ENCODE measurements at regions not wholly inside any gene's neighbourhood (a gene's known extent, or its start where the extent isn't known, plus 50 kb on each side); places are given as distances from the start of the nearest gene placed in this dataset.

DNA sequence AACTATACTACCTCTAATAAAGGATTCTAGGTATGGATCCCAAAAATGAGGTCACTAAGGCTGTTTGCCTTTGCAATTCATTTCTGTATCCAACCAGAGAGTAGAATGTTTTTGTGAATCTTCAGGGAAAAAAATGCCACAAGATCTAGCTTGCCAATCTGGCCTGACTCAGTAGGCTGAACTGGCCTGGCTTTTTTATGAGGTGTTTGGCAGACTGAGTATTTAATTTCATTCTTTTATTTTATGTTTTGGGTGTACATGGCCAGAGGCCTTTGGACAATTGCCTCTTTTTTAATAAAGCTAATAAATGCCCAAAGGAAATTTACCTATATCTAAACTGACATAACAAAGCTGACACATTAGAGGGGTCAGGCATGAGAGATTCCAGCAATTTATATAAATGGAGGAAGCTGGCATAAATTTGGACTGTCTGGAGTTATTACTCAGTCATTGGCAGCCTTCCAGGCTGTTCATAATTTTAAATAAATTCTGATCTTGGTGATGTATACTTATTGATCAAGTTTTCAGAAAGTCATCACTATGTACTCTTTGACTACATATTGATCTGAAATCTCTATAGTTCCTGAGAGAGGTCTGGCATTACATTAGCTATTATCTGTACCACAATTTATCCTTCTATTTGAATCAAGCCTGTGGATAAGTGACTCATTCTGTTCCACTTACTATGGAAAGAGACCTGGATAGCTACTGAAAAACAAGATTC is 376.4 kb upstream of the NOCT start:
- no peaks in the 10 kb centered on the region for H3K9me3 ChIP-seq
- ATAC-seq (ENCODE audit: insufficient number of reproducible peaks, low FRiP score, low read depth) (no peak), DNase-seq (ENCODE audit: low spot score) (no peak)
- H3K4me1 ChIP-seq (ENCODE audit: control insufficient read depth in 1 of 2, low read depth in 2 of 2) = no peaks in the 10 kb centered on the region
- no peaks in the 10 kb centered on the region for H3K27me3 ChIP-seq (replicated peaks; ENCODE audit: insufficient read depth)
- no peak overlapping the region for H3K27ac ChIP-seq
- no peak overlapping the region for H3K4me3 ChIP-seq
- no peaks in the 10 kb centered on the region for H3K36me3 ChIP-seq
- TF ChIP-seq, protein P1, sequence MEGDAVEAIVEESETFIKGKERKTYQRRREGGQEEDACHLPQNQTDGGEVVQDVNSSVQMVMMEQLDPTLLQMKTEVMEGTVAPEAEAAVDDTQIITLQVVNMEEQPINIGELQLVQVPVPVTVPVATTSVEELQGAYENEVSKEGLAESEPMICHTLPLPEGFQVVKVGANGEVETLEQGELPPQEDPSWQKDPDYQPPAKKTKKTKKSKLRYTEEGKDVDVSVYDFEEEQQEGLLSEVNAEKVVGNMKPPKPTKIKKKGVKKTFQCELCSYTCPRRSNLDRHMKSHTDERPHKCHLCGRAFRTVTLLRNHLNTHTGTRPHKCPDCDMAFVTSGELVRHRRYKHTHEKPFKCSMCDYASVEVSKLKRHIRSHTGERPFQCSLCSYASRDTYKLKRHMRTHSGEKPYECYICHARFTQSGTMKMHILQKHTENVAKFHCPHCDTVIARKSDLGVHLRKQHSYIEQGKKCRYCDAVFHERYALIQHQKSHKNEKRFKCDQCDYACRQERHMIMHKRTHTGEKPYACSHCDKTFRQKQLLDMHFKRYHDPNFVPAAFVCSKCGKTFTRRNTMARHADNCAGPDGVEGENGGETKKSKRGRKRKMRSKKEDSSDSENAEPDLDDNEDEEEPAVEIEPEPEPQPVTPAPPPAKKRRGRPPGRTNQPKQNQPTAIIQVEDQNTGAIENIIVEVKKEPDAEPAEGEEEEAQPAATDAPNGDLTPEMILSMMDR (IDR thresholded peaks at IDR 0.05) = no peak

- DNase-seq (ENCODE audit: low spot score) (no peak), ATAC-seq (ENCODE audit: insufficient number of reproducible peaks, low FRiP score, low read depth) (no peak)
Observed at GRCh38 chr4:138636781-138637180, 378.8 kb upstream of the NOCT start.

DNA sequence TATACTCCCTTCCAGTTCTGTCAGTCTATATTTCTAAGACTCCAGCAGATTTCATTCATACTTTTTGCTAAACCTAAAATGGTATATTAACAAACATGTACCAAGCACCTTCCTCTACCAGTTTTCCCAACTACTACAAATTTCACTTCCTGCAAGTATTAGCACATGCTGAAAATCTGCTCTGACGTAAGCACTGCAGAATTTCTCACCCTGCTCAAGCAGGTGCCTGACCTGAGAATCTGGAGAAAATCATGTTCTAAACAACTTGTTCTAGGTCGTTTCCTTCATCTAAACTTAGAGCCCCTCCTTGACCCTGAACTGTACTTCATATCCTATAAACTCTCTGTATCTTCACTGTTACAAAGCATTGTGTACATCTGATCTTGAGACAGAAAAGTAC is 380.7 kb upstream of the NOCT start:
- Histone ChIP-seq H3K9me3 (no peaks in the 10 kb centered on the region), H3K4me3 (no peak overlapping the region), H3K27me3 (replicated peaks; ENCODE audit: insufficient read depth) (no peaks in the 10 kb centered on the region), H3K36me3 (no peaks in the 10 kb centered on the region), H3K27ac (no peak overlapping the region), H3K4me1 (ENCODE audit: control insufficient read depth in 1 of 2, low read depth in 2 of 2) (no peaks in the 10 kb centered on the region)
- TF ChIP-seq, protein P1 (IDR thresholded peaks at IDR 0.05) = no peak
- ATAC-seq (ENCODE audit: insufficient number of reproducible peaks, low FRiP score, low read depth) (no peak), DNase-seq (ENCODE audit: low spot score) (no peak)

More at GRCh38 chr4:138636781-138637180, 378.8 kb upstream of the NOCT start:
- TF ChIP-seq, protein P1 (IDR thresholded peaks at IDR 0.05) = no peak
- H3K4me3 ChIP-seq = no peak overlapping the region
- H3K36me3 ChIP-seq = no peaks in the 10 kb centered on the region
- H3K27ac ChIP-seq = no peak overlapping the region
- no peaks in the 10 kb centered on the region for H3K27me3 ChIP-seq (replicated peaks; ENCODE audit: insufficient read depth)
- H3K4me1 ChIP-seq (ENCODE audit: control insufficient read depth in 1 of 2, low read depth in 2 of 2) = no peaks in the 10 kb centered on the region
- no peaks in the 10 kb centered on the region for H3K9me3 ChIP-seq

DNA sequence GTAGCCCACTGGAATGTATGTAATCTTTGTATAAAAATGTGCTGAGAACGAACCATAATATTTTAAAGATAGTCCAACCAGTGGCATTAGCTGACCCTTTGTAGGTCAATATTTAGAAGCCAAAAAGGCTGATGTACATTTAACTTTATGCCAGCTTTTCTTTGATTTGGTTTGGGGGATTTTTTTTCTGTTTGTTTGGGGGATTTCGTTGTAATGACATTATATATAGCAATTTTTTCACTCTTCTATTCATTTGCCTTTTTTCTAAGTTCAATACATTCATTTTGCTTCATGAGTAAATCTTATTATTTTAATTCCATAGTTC is 382.0 kb upstream of the NOCT start:
- no peaks in the 10 kb centered on the region for H3K36me3 ChIP-seq
- no peak overlapping the region for H3K27ac ChIP-seq
- no peaks in the 10 kb centered on the region for H3K4me1 ChIP-seq (ENCODE audit: control insufficient read depth in 1 of 2, low read depth in 2 of 2)
- H3K9me3 ChIP-seq = no peaks in the 10 kb centered on the region
- TF ChIP-seq, protein P1 (IDR thresholded peaks at IDR 0.05) = no peak
- ATAC-seq (ENCODE audit: insufficient number of reproducible peaks, low FRiP score, low read depth) = no peak
- no peak for DNase-seq (ENCODE audit: low spot score)
- no peaks in the 10 kb centered on the region for H3K27me3 ChIP-seq (replicated peaks; ENCODE audit: insufficient read depth)
- no peak overlapping the region for H3K4me3 ChIP-seq

DNA sequence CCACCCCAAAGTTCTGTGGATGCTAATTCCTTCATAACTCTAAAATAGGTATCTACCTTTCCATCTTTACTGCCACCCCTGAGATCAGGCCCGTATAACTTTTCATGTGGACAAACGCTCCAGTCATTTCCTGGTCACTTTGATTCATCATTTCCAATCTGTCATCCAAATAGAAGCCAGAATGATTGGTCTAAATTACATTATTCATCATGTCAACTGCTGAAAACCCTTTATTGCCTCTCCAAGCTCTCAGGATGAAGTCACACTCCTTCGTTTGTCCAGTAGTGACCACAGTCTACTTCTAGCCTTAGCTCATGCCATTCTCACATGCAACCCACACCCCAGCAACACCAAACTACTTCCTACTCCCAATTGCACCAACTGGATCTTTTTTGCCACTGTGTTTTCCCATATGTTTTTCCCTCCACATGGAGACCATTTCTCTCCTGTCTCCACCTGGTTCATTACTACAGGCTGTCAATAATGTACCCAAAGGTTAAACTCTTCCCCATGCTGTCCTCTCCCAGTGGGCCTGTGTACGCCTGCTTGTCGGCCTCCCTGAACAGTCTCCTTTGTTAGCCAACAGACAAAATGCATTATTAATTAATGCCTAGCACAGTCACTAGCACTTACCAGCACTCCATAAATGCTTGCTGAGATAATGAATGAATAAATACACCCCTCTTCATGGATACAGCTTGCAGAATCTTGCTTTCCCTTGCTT is 382.6 kb upstream of the NOCT start:
- TF ChIP-seq, protein P1 (IDR thresholded peaks at IDR 0.05) = no peak
- ATAC-seq (ENCODE audit: insufficient number of reproducible peaks, low FRiP score, low read depth) (no peak), DNase-seq (ENCODE audit: low spot score) (no peak)
- H3K4me1 ChIP-seq (ENCODE audit: control insufficient read depth in 1 of 2, low read depth in 2 of 2) = no peaks in the 10 kb centered on the region
- H3K4me3 ChIP-seq = no peak overlapping the region
- no peaks in the 10 kb centered on the region for H3K9me3 ChIP-seq
- H3K27ac ChIP-seq = no peak overlapping the region
- no peaks in the 10 kb centered on the region for H3K36me3 ChIP-seq
- H3K27me3 ChIP-seq (replicated peaks; ENCODE audit: insufficient read depth) = no peaks in the 10 kb centered on the region
